ENCODE measurements at regions not wholly inside any gene's neighbourhood (a gene's known extent, or its start where the extent isn't known, plus 50 kb on each side); places are given as distances from the start of the nearest gene placed in this dataset.

- ATAC-seq: no peak
- no peaks in the 10 kb centered on the region for H3K4me1 ChIP-seq
- 59 to 60% methylated on average over 4 of the region's 4 CpGs for WGBS, 2 donors
- H3K27ac ChIP-seq: no peak overlapping the region
- no peak for DNase-seq
- FAIRE-seq: no peak
- H3K4me3 ChIP-seq: no peak overlapping the region
- H3K27me3 ChIP-seq: no peaks in the 10 kb centered on the region
- no peaks in the 10 kb centered on the region for H3K36me3 ChIP-seq
- H3K9me3 ChIP-seq: no peaks in the 10 kb centered on the region
- intact Hi-C loops (cut with DNase I): no loop called here
- TF ChIP-seq CTCF (IDR thresholded peaks at IDR 0.05): no peak
These were observed 92.6 kb upstream of the FAM216B start for GRCh38 chr13:42688821-42689220.

- ATAC-seq (no peak), DNase-seq (no peak), FAIRE-seq (no peak)
- WGBS, 2 donors: 46 to 54% methylated on average over 4 of the region's 4 CpGs
- intact Hi-C loops (cut with DNase I): no loop called here
- TF ChIP-seq CTCF (IDR thresholded peaks at IDR 0.05): no peak
- Histone ChIP-seq H3K9me3 (no peaks in the 10 kb centered on the region), H3K4me1 (no peaks in the 10 kb centered on the region), H3K27me3 (no peaks in the 10 kb centered on the region), H3K4me3 (no peak overlapping the region), H3K27ac (no peak overlapping the region), H3K36me3 (no peaks in the 10 kb centered on the region)
These were observed 85.2 kb upstream of the FAM216B start for GRCh38 chr13:42696191-42696590.

GRCh38 chr13:42699912-42700311 lies 81.5 kb upstream of the FAM216B start:
- no peak for TF ChIP-seq CTCF (IDR thresholded peaks at IDR 0.05)
- DNase-seq (no peak), FAIRE-seq (no peak), ATAC-seq (no peak)
- H3K4me1 ChIP-seq: no peaks in the 10 kb centered on the region
- intact Hi-C loops (cut with DNase I): no loop called here
- H3K36me3 ChIP-seq: no peaks in the 10 kb centered on the region
- 68 to 71% methylated on average over 6 of the region's 6 CpGs for WGBS, 2 donors
- no peak overlapping the region for H3K27ac ChIP-seq
- no peaks in the 10 kb centered on the region for H3K27me3 ChIP-seq
- H3K4me3 ChIP-seq: no peak overlapping the region
- no peaks in the 10 kb centered on the region for H3K9me3 ChIP-seq

GRCh38 chr13:42702716-42703115 lies 78.7 kb upstream of the FAM216B start:
- Histone ChIP-seq H3K4me1 (no peaks in the 10 kb centered on the region), H3K4me3 (no peak overlapping the region), H3K27me3 (no peaks in the 10 kb centered on the region), H3K27ac (no peak overlapping the region), H3K36me3 (no peaks in the 10 kb centered on the region), H3K9me3 (no peaks in the 10 kb centered on the region)
- no peak for FAIRE-seq
- no peak for TF ChIP-seq CTCF (IDR thresholded peaks at IDR 0.05)
- DNase-seq: no peak
- ATAC-seq: no peak
- intact Hi-C loops (cut with DNase I): no loop called here
- WGBS, 2 donors: 63 to 67% methylated on average over 2 of the region's 2 CpGs

- DNase-seq (no peak), ATAC-seq (no peak), FAIRE-seq (no peak)
- H3K27ac ChIP-seq: no peak overlapping the region
- no peak for TF ChIP-seq CTCF (IDR thresholded peaks at IDR 0.05)
- no peaks in the 10 kb centered on the region for H3K36me3 ChIP-seq
- H3K27me3 ChIP-seq: no peaks in the 10 kb centered on the region
- intact Hi-C loops (cut with DNase I): no loop called here
- no peak overlapping the region for H3K4me3 ChIP-seq
- no peaks in the 10 kb centered on the region for H3K4me1 ChIP-seq
- no peaks in the 10 kb centered on the region for H3K9me3 ChIP-seq
These were observed 77.6 kb upstream of the FAM216B start for GRCh38 chr13:42703740-42704139.
